ENCODE measurements at regions not wholly inside any gene's neighbourhood (a gene's known extent, or its start where the extent isn't known, plus 50 kb on each side); places are given as distances from the start of the nearest gene placed in this dataset.
"Not testable (repeated sequence)": the region's sequence is repeated elsewhere in the genome, so short reads cannot be mapped to it uniquely, and the experiment has no call there.

GRCh38 chr20:7171911-7172310, 404.4 kb downstream of the BMP2 start:
- Histone ChIP-seq H3K36me3 (no peaks in the 10 kb centered on the region), H3K4me1 (no peaks in the 10 kb centered on the region), H3K9me3 (replicated peaks) (no peaks in the 10 kb centered on the region), H3K4me3 (no peak overlapping the region), H3K27ac (replicated peaks) (no peak overlapping the region), H3K27me3 (ENCODE audit: low read depth) (no peaks in the 10 kb centered on the region)
- no peak for DNase-seq
- no peak for TF ChIP-seq CTCF (IDR thresholded peaks at IDR 0.05; ENCODE audit: borderline replicate concordance)
- intact Hi-C loops (cut with micrococcal nuclease): no loop called here

GRCh38 chr20:7174554-7174953, 407.1 kb downstream of the BMP2 start:
- intact Hi-C loops (cut with micrococcal nuclease): no loop called here
- Histone ChIP-seq H3K4me1 (no peaks in the 10 kb centered on the region), H3K36me3 (no peaks in the 10 kb centered on the region), H3K9me3 (replicated peaks) (no peaks in the 10 kb centered on the region), H3K4me3 (no peak overlapping the region), H3K27ac (replicated peaks) (no peak overlapping the region), H3K27me3 (ENCODE audit: low read depth) (no peaks in the 10 kb centered on the region)
- DNase-seq: no peak
- TF ChIP-seq CTCF (IDR thresholded peaks at IDR 0.05; ENCODE audit: borderline replicate concordance): peak; percentile 24

- intact Hi-C loops (cut with micrococcal nuclease): not testable (repeated sequence)
These were observed 408.3 kb downstream of the BMP2 start for GRCh38 chr20:7175827-7176226.

GRCh38 chr20:7178004-7178403, 410.5 kb downstream of the BMP2 start:
- DNase-seq: no peak
- intact Hi-C loops (cut with micrococcal nuclease): no loop called here
- H3K4me3 ChIP-seq: no peak overlapping the region
- TF ChIP-seq CTCF (IDR thresholded peaks at IDR 0.05; ENCODE audit: borderline replicate concordance): no peak
- no peaks in the 10 kb centered on the region for H3K27me3 ChIP-seq (ENCODE audit: low read depth)
- H3K4me1 ChIP-seq: no peaks in the 10 kb centered on the region
- H3K36me3 ChIP-seq: no peaks in the 10 kb centered on the region
- peaks cover 6% of the 10 kb centered on the region for H3K9me3 ChIP-seq (replicated peaks)
- no peak overlapping the region for H3K27ac ChIP-seq (replicated peaks)

More at GRCh38 chr20:7175827-7176226, 408.3 kb downstream of the BMP2 start:
- H3K27ac ChIP-seq (replicated peaks); H3K9me3 ChIP-seq (replicated peaks); DNase-seq; H3K27me3 ChIP-seq (ENCODE audit: low read depth); H3K4me3 ChIP-seq; H3K36me3 ChIP-seq; H3K4me1 ChIP-seq: not testable (repeated sequence)

GRCh38 chr20:7180256-7181045, 413.0 kb downstream of the BMP2 start:
- Histone ChIP-seq H3K4me1 (no peaks in the 10 kb centered on the region), H3K4me3 (no peak overlapping the region), H3K36me3 (no peaks in the 10 kb centered on the region), H3K27me3 (ENCODE audit: low read depth) (no peaks in the 10 kb centered on the region), H3K27ac (replicated peaks) (no peak overlapping the region), H3K9me3 (replicated peaks) (peaks cover 6% of the 10 kb centered on the region)
- TF ChIP-seq CTCF (IDR thresholded peaks at IDR 0.05; ENCODE audit: borderline replicate concordance): no peak
- intact Hi-C loops (cut with micrococcal nuclease): no loop called here
- no peak for DNase-seq

- H3K9me3 ChIP-seq (replicated peaks): no peaks in the 10 kb centered on the region
- H3K27me3 ChIP-seq (ENCODE audit: low read depth): no peaks in the 10 kb centered on the region
- no peak for TF ChIP-seq CTCF (IDR thresholded peaks at IDR 0.05; ENCODE audit: borderline replicate concordance)
- H3K4me1 ChIP-seq: no peaks in the 10 kb centered on the region
- intact Hi-C loops (cut with micrococcal nuclease): no loop called here
- no peak for DNase-seq
- no peak overlapping the region for H3K27ac ChIP-seq (replicated peaks)
- H3K4me3 ChIP-seq: no peak overlapping the region
- no peaks in the 10 kb centered on the region for H3K36me3 ChIP-seq
These were observed 421.7 kb downstream of the BMP2 start for GRCh38 chr20:7189231-7189630.
